Glutamatergic neuron (in vitro differentiated cells): ENCODE measurements at regions not wholly inside any gene's neighbourhood (a gene's known extent, or its start where the extent isn't known, plus 50 kb on each side); places are given as distances from the start of the nearest gene placed in this dataset.

ENCODE experiments used
- DNase-seq: peaks from one replicate; pipeline ENCODE4 v3.0.0; 2022
- H3K27ac Mint-ChIP-seq: one replicate; pipeline ENCODE4 v1.8.0; 2020; ENCODE audit warnings: mild to moderate bottlenecking, mixed read lengths, inconsistent platforms; ENCODE audit not compliant: unreplicated experiment
- H3K27me3 Mint-ChIP-seq: one replicate; pipeline ENCODE4 v1.8.0; 2020; ENCODE audit warnings: mild to moderate bottlenecking, moderate library complexity, mixed read lengths, inconsistent platforms; ENCODE audit not compliant: unreplicated experiment
- H3K36me3 Mint-ChIP-seq: one replicate; pipeline ENCODE4 v1.8.0; 2020; ENCODE audit warnings: mild to moderate bottlenecking, mixed read lengths, inconsistent platforms; ENCODE audit not compliant: unreplicated experiment
- H3K4me1 Mint-ChIP-seq: one replicate; pipeline ENCODE4 v1.8.0; 2020; ENCODE audit warnings: mild to moderate bottlenecking, low read depth, mixed read lengths, inconsistent platforms; ENCODE audit not compliant: unreplicated experiment
- H3K4me3 Mint-ChIP-seq: one replicate; pipeline ENCODE4 v1.8.0; 2020; ENCODE audit warnings: mild to moderate bottlenecking, mixed read lengths, inconsistent platforms; ENCODE audit not compliant: unreplicated experiment
- H3K9me3 Mint-ChIP-seq: one replicate; pipeline ENCODE4 v1.8.0; 2020; ENCODE audit warnings: mild to moderate bottlenecking, moderate library complexity, mixed read lengths, inconsistent platforms; ENCODE audit not compliant: unreplicated experiment
- TF ChIP-seq, protein P1 (sequence below): fragments of 200-600 bp; sonication (generic); IDR thresholded peaks from one replicate; pipeline ENCODE4 v1.5.0; 2021; ENCODE audit not compliant: partially characterized antibody, unreplicated experiment

DNA sequence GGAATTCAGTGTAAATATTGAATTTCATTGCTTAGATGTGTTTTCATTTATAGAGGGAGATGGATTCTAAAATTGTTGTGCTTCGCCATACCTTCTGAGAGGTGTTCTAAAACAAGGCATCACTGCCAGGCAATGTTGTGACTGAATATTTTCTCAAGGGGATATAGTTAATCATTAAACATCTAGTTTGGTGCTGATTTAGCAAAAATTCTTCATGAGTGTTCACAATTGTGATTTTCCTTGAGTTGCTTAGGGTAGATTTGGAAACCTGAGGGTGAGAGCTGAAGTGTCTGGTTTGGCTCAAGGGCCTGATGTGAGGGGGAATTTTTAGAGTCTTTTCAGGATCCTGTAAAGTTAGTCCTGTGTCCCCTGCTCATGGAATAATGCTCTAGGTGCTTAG is 104.5 kb downstream of the MAT2B start:
- H3K27ac Mint-ChIP-seq: no peak overlapping the region
- no peak overlapping the region for H3K4me3 Mint-ChIP-seq
- peaks cover 3% of the 10 kb centered on the region for H3K9me3 Mint-ChIP-seq
- H3K27me3 Mint-ChIP-seq: no peaks in the 10 kb centered on the region
- no peak for DNase-seq
- H3K4me1 Mint-ChIP-seq: peaks cover 15% of the 10 kb centered on the region
- peaks cover 6% of the 10 kb centered on the region for H3K36me3 Mint-ChIP-seq
- TF ChIP-seq, protein P1, sequence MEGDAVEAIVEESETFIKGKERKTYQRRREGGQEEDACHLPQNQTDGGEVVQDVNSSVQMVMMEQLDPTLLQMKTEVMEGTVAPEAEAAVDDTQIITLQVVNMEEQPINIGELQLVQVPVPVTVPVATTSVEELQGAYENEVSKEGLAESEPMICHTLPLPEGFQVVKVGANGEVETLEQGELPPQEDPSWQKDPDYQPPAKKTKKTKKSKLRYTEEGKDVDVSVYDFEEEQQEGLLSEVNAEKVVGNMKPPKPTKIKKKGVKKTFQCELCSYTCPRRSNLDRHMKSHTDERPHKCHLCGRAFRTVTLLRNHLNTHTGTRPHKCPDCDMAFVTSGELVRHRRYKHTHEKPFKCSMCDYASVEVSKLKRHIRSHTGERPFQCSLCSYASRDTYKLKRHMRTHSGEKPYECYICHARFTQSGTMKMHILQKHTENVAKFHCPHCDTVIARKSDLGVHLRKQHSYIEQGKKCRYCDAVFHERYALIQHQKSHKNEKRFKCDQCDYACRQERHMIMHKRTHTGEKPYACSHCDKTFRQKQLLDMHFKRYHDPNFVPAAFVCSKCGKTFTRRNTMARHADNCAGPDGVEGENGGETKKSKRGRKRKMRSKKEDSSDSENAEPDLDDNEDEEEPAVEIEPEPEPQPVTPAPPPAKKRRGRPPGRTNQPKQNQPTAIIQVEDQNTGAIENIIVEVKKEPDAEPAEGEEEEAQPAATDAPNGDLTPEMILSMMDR: no peak

DNA sequence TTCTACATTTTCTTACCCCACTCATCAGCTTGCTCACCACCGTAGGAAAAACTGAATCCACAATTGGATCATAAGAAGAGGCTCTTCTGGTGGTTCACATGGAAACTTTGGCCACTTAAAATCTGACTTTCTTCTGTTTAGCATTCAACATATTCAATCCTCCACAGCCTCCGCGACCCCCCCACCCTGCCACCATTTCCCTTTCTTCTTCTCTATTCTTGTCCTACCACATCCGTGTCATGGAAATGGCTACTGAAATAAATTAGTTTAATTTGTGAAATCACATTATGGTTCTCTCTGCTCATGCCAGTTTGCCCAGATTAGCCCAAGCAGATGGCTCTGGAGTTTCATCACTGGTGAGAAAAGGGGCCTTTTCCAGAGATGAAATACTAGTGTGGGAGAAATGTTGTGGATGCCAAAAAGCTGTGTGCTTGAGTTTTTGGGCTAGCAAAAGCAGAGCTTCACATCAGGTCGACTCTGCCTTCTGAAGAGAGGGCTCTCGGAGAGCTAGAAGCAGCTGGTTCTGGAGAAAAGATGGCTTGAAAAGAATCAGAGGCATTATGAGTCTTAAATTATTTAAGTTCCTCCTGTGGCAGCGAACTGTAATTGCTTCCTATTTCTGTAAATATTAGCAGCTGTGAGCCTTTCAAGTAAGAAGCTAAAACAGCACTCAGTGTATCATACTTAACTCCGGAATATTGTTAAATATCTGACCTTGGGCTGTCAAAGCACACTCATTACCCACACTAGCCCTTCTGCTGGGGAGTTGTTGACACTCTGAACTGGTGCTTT is 107.1 kb downstream of the MAT2B start:
- TF ChIP-seq, protein P1: peak; percentile 31
- no peak for DNase-seq
- Mint-ChIP-seq H3K4me3 (no peak overlapping the region), H3K9me3 (peaks cover 3% of the 10 kb centered on the region), H3K4me1 (peaks cover 23% of the 10 kb centered on the region), H3K27me3 (no peaks in the 10 kb centered on the region), H3K36me3 (peaks cover 6% of the 10 kb centered on the region), H3K27ac (peak overlapping the region; percentile 83)

- H3K27me3 Mint-ChIP-seq: no peaks in the 10 kb centered on the region
- H3K4me3 Mint-ChIP-seq: no peak overlapping the region
- no peak for DNase-seq
- H3K36me3 Mint-ChIP-seq: peaks cover 6% of the 10 kb centered on the region
- peaks cover 28% of the 10 kb centered on the region for H3K4me1 Mint-ChIP-seq
- peak overlapping the region; percentile 83 for H3K27ac Mint-ChIP-seq
- TF ChIP-seq, protein P1: no peak
- H3K9me3 Mint-ChIP-seq: peaks cover 3% of the 10 kb centered on the region
These were observed 107.7 kb downstream of the MAT2B start for GRCh38 chr5:163613150-163613442.

DNA sequence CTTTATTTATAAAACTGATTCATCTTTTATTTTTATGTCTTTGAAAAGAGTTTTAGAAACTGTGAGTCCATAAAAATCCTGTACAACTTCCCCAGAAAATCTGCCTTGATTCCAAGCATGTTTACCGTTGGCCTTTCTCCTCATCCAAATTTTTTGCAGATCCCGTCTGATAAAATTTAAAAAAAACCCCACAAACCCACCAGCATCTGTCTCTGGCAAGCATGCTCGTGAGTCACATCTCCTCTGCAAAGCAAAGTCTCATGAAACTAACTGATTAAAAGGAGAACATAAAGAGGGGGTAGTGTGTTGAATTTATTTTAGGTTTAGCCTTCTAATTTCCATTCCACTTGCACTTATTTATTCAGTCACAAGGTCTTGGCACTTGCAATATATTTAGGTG is 109.4 kb downstream of the MAT2B start:
- DNase-seq: no peak
- H3K4me3 Mint-ChIP-seq: no peak overlapping the region
- H3K4me1 Mint-ChIP-seq: peaks cover 39% of the 10 kb centered on the region
- peaks cover 3% of the 10 kb centered on the region for H3K27me3 Mint-ChIP-seq
- H3K36me3 Mint-ChIP-seq: peaks cover 3% of the 10 kb centered on the region
- peaks cover 10% of the 10 kb centered on the region for H3K9me3 Mint-ChIP-seq
- TF ChIP-seq, protein P1: no peak
- no peak overlapping the region for H3K27ac Mint-ChIP-seq

- H3K36me3 Mint-ChIP-seq: no peaks in the 10 kb centered on the region
- peak overlapping the region; percentile 72 for H3K4me3 Mint-ChIP-seq
- peaks cover 39% of the 10 kb centered on the region for H3K4me1 Mint-ChIP-seq
- H3K9me3 Mint-ChIP-seq: peaks cover 7% of the 10 kb centered on the region
- peaks cover 3% of the 10 kb centered on the region for H3K27me3 Mint-ChIP-seq
- no peak for DNase-seq
- TF ChIP-seq, protein P1: no peak
- peak overlapping the region; percentile 82 for H3K27ac Mint-ChIP-seq
These were observed 114.0 kb downstream of the MAT2B start for GRCh38 chr5:163619273-163619934.
